AG10803 (cell line): ENCODE measurements at regions not wholly inside any gene's neighbourhood (a gene's known extent, or its start where the extent isn't known, plus 50 kb on each side); places are given as distances from the start of the nearest gene placed in this dataset.

Experiments used
- DNase-seq: peaks from one replicate; pipeline ENCODE4 v3.0.0; 2010; ENCODE audit warnings: low read depth
- H3K4me3 ChIP-seq: 2 replicates; pipeline ENCODE4 v1.5.1; 2011; ENCODE audit warnings: mild to moderate bottlenecking, low read length, control low read depth
- TF ChIP-seq, protein P1 (sequence below): conservative IDR thresholded peaks from 2 replicates; pipeline ENCODE4 v1.5.1; 2011; ENCODE audit warnings: mild to moderate bottlenecking, low read length, control low read depth, inconsistent platforms

DNA sequence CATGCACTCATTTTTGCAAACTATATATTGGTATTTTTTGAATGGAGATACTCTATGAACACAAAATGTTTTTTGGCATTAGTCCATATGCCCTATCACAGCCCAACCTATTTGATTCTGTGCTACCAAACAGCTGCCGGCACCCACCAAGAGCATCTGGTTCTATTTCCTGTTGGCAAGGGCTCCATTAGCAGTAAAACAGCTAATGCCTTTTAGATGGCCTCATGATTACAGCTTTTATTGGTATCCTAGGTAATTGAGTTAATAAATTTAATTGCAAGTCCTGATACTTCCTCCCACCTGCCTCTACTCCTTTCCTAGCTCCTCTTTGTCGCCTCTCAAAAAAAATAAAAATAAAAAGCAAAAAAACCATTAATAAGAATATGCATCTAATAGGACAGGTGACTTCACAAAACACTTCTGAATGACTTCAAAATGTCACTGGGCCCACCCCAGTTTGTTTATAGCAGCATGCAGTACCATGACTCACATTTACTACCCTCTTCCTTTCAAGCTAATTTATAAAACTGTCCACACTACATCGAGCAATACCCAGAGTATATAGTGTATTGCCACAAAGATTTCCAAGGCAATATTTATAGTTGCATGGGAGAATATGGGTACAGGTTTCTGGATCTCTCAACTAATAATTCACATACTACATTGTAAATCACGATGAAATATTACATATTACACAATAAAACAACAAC lies 620.4 kb downstream of the SLCO4C1 start:
- no peak overlapping the region for H3K4me3 ChIP-seq
- no peak for DNase-seq
- TF ChIP-seq, protein P1, sequence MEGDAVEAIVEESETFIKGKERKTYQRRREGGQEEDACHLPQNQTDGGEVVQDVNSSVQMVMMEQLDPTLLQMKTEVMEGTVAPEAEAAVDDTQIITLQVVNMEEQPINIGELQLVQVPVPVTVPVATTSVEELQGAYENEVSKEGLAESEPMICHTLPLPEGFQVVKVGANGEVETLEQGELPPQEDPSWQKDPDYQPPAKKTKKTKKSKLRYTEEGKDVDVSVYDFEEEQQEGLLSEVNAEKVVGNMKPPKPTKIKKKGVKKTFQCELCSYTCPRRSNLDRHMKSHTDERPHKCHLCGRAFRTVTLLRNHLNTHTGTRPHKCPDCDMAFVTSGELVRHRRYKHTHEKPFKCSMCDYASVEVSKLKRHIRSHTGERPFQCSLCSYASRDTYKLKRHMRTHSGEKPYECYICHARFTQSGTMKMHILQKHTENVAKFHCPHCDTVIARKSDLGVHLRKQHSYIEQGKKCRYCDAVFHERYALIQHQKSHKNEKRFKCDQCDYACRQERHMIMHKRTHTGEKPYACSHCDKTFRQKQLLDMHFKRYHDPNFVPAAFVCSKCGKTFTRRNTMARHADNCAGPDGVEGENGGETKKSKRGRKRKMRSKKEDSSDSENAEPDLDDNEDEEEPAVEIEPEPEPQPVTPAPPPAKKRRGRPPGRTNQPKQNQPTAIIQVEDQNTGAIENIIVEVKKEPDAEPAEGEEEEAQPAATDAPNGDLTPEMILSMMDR: no peak

DNA sequence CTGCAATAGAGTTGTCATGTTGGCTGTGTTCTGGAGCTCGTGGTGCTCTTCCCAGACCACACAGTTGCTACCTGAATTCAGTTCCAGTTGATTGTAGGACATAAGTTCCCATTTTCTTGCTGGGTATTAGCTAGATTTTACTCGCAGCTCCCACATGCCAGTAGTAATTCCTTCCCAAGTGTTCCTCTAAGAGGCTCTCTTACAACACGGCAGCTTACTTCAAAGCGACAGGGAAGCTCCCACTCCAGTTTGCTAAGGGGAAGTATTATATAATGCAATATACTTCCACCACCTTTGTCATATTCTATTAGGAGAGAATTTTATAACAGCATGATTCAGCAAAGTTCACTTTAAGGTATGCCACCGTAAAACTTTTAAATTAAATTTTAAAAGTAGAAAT lies 623.0 kb downstream of the SLCO4C1 start:
- no peak overlapping the region for H3K4me3 ChIP-seq
- TF ChIP-seq, protein P1: no peak
- no peak for DNase-seq

DNA sequence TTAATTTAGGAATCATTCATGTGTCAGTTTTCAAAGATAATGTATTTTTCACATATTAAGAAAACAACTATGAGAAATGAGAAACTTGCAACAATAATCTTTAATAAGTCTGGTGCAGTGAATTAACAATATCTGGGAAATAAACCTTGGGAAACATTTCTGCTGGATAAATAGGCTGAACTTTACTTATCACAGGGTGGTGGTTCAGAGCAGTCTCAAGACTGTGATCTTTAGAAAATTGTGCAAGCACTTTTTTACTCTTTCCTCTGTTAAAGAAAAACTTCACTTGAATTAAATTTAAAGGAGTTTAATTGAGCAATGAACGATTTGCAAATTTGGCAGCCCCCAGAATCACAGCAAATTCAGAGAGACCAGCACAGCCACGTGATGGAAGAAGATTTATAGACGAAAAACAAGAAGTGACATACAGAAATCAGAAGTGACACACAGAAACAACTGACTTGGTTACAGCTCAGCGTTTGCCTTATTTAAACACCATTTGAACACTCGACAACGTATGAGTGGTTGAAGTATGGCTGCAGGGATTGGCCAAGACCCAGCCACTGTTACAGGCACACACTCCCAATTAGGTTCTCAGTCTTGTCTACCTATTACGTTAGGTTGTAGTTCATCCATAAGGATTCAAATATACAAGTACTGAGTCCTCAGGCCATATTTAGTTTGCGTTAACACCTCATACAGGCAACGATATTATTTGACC lies 631.9 kb downstream of the SLCO4C1 start:
- no peak for DNase-seq
- TF ChIP-seq, protein P1: no peak
- no peak overlapping the region for H3K4me3 ChIP-seq

DNA sequence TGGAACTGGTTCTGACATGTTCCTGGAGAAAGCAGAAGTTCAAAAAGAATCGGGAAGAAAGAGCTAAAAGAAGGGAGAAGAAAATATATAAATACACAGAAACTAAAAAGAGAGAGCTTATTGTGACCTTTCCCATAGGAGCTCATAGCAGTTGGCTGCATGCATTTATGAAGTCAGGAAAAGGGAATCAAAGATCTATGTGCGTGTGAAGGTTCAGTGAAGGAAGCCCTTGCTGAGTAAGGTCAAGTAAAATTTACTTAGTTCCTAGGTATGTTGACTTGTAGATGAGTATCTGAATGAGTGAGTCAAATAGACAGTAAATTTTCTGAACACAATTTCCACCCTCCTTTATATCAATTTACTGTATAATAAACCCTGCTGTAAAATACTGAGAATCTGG lies 632.5 kb downstream of the SLCO4C1 start:
- no peak for DNase-seq
- H3K4me3 ChIP-seq: no peak overlapping the region
- TF ChIP-seq, protein P1: no peak

DNA sequence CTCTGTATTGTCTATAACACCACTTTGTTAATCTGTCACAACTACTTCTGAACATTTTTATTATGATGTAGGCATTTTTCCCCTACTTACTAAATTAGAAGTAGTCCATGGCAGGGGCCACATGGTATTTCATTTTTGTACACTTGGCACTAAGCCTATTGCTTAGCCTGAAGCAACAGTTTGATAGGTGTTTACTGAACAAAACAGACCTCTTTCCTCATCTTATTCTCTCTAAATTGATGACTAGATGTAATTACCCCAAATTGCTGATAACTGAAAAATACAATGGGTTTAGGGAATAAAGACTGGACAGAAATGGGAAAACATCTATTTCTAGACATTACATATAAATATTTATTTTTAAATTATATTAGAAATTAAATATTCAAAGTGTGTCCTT lies 633.8 kb downstream of the SLCO4C1 start:
- H3K4me3 ChIP-seq: no peak overlapping the region
- DNase-seq: no peak
- TF ChIP-seq, protein P1: no peak

DNA sequence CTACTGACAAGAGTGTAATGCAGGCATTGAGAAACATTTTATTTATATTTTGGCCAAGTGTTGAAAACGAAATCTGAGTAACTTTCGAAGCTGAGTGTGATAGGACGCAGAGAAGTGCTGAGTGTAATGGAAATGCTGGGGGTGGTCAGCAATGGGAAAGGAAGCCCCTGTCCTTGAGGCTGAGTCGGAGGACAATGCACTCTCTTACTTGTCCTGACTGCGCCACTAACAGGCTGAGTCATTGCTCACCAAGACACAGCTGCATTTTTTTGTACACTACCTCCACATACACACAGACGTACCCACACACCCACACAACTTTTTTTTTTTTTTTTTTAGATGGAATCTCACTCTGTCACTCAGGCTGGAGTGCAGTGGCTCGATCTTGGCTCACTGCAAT lies 637.7 kb downstream of the SLCO4C1 start:
- no peak for DNase-seq
- H3K4me3 ChIP-seq: no peak overlapping the region
- TF ChIP-seq, protein P1: no peak

DNA sequence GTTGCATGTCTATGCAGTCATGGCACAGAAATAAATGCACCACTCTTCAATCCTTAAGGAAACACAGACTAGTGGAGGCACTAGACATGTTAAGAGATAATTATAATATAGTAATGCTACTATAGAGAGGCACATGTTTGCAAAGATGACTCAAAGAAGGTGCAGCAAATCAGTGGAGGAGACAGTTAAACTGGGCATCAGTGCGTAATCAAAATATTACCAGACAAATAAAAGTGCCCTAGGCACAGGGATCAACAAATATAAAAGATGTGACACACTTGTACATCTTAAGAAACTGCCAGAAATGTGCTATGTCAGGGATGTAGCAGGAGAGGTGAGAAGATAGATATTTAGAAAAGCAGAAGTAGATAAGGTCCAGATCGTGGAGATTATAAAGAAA lies 642.1 kb downstream of the SLCO4C1 start:
- DNase-seq: no peak
- TF ChIP-seq, protein P1: no peak
- no peak overlapping the region for H3K4me3 ChIP-seq
